Stimulated activated CD8-positive, alpha-beta memory T cell treated with anti-CD3 and anti-CD28 coated beads, Interleukin-15, amount 100 ng/mL, for 4 hours (primary cell): ENCODE measurements at regions not wholly inside any gene's neighbourhood (a gene's known extent, or its start where the extent isn't known, plus 50 kb on each side); places are given as distances from the start of the nearest gene placed in this dataset.
"Not testable (repeated sequence)": the region's sequence is repeated elsewhere in the genome, so short reads cannot be mapped to it uniquely, and the experiment has no call there.

Experiments used
- DNase-seq, 2 donors: peaks; one replicate each; pipeline ENCODE4 v3.0.0-alpha.2; 2020; ENCODE audit warnings: low read depth in 2 of 2

GRCh38 chr6:25181350-25181724 is 97.8 kb upstream of the CARMIL1 start:
- no peak for DNase-seq

DNA sequence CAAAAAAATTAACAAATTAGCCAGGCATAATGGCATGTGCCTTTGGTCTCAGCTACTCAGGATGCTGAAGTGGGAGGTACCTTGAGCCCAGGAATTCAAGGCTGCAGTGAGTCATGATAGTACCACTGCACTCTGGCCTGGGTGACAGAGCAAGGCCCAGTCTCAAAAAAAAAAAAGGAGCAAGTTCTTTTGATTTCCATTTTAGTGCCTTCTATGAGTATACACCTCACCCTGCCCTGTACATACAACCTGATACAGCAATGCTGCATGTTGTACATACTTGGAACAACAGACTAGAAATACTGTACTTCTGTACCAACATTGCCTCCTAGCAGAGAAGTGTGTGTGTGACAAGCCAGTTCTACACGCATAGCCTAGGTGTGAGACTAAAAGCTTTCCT is 97.3 kb upstream of the CARMIL1 start:
- no peak for DNase-seq

DNA sequence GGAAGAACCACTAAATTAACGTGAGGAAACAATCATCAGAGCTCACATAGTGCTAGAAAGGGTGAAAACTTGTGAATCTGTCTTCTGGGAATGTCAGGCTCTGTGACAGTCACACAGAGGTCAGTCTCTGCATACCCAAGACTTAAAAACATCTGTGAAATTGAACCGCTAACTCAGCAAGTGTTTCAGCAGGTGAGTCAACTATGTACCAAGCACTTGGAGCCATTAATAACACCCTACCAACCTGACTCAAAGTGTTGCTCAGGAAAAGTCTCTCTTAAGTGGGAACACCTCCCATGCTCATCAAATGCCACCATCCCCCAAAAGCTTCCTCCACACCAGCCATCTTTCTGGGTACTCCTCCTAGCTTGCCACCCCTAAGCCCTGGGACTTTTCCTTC is 92.3 kb upstream of the CARMIL1 start:
- no peak for DNase-seq

- no peak for DNase-seq
Observed at GRCh38 chr6:25188232-25188631, 90.9 kb upstream of the CARMIL1 start.

- DNase-seq, result no peak
Observed at GRCh38 chr6:25192590-25193459, 86.3 kb upstream of the CARMIL1 start.

DNA sequence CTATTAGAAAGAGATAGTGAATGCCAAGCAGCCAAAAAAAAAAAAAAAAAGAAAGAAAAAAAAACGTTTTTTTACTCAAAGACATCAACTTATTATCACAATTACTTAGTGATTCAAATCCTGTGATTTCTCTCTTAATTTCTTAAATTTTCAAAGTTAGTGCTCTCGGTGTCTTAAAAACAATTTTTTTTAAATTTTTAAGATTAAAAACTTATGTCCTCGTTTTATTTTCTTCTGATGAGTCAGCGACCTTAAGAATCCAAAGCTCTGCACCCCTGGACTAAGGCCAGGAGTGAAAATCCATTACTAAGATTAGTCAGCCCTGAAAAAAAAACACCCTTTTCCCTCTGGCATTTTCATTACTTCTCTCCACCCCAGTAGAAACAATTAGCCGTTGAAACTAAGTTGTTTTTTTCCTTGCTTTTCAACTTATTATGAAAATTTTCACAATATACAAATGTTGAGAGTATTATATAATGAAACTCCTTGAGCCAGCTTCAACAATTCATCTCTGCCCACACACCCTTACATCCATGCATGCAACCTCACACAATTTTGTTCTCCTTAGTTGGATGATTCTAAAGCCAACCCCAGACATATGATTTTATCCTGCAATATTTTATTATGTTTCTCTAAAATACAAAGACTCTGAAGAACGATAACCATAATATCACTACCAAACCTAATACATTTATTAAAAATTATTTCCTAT is 85.6 kb upstream of the CARMIL1 start:
- no peak for DNase-seq

DNA sequence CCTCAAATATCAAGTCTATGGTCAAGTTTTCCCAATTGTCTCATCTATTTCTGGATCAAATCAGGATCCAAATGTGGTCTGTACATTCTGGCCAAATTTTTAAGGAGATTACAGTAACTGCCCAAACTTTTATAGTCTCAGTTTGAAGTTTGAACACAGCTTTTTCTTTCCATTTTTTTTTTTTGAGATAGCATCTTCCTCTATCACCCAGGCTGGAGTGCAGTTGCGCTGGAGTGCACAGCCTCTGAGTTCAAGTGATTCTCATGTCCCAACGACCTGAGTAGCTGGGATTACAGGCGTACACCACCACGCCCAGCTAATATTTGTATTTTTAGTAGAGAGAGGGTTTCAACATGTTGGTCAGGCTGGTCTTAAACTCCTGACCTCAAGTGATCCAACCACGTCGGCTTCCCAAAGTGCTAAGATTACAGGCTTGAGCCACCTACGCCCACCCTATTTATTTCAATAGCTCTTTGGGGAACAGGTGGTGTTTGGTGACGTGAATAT is 84.9 kb upstream of the CARMIL1 start:
- no peak for DNase-seq

GRCh38 chr6:25196464-25196863 is 82.7 kb upstream of the CARMIL1 start:
- no peak for DNase-seq

- no peak for DNase-seq
Observed at GRCh38 chr6:25197111-25197510, 82.1 kb upstream of the CARMIL1 start.

DNA sequence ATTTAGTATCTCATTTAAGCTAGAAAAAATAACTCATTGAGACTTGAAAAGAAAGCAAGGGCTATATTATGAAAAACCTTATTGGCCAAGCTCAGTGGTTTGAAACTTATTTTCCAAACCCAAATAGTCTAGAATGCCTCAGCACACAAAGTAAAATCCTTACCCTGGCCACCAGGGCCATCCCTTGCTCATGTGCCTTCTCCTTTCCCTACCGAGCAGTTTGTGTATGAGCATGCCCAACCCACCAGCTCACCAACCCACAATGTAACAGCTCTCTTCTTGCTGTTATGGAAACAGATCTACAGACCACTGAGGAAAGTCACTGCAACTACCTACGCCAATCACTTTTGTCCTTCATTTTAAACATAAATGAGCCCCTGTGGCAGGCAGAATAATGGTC is 79.6 kb upstream of the CARMIL1 start:
- DNase-seq, result no peak

- no peak for DNase-seq
Observed at GRCh38 chr6:25202504-25202903, 76.7 kb upstream of the CARMIL1 start.

- no peak for DNase-seq
Observed at GRCh38 chr6:25205629-25206028, 73.5 kb upstream of the CARMIL1 start.

- DNase-seq, result not testable (repeated sequence)
Observed at GRCh38 chr6:25207453-25208155, 71.6 kb upstream of the CARMIL1 start.

DNA sequence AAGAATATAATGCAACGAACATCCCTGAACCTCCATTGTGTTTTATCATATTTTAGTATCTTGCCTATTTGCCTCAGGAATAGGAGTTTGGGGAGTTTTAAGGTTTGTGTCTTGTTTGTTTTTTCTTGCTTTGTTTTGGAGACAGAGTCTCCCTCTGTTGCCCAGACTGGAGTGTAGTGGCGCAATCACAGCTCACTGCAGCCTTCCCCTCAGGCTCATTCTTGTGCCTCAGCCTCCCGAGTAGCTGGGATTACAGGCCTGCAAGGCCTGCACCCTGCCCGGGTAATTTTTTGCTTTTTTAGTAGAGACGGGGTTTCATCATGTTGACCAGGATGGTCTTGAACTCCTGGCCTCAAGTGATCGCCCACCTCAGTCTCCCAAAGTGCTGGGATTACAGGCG is 63.3 kb upstream of the CARMIL1 start:
- DNase-seq, result no peak

DNA sequence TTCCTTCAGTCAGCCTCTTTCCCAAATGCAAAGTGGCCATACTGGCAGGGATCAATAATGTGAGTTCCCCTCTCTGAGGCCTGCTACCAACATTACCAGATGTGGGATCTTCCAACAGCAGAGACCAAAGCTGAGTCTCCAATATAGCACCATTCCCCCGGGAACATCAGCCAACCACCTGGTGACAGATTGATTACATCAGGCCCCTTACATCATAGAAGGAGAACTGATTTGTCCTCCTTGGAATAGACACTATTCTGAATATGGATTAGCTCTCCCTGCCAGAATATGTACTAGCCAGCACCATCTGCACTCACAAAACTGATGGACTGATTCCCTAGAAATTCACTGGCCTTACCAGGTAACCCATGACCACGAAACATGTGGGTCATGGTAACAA is 61.9 kb upstream of the CARMIL1 start:
- DNase-seq, result no peak

GRCh38 chr6:25217829-25218228 is 61.3 kb upstream of the CARMIL1 start:
- no peak for DNase-seq

DNA sequence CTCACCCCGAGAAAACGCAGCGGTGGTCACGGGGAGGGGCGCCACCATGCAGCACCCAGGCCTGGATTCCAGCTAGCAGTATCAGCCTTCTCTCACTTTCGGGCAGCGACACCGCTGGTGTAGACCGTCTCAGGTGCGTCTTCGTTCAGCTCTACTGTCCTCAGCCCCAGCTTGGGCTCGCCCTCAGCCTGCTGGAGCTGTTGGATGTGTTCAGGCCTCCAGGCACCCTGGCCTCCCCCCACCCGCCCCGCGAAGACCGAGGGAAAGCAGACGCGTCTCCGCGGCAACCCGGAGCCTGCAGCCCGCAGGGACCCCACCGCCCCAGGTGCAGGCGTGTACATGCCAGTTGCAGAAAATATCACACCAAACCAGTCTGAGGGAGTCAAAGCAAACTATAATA is 60.8 kb upstream of the CARMIL1 start:
- no peak for DNase-seq

DNA sequence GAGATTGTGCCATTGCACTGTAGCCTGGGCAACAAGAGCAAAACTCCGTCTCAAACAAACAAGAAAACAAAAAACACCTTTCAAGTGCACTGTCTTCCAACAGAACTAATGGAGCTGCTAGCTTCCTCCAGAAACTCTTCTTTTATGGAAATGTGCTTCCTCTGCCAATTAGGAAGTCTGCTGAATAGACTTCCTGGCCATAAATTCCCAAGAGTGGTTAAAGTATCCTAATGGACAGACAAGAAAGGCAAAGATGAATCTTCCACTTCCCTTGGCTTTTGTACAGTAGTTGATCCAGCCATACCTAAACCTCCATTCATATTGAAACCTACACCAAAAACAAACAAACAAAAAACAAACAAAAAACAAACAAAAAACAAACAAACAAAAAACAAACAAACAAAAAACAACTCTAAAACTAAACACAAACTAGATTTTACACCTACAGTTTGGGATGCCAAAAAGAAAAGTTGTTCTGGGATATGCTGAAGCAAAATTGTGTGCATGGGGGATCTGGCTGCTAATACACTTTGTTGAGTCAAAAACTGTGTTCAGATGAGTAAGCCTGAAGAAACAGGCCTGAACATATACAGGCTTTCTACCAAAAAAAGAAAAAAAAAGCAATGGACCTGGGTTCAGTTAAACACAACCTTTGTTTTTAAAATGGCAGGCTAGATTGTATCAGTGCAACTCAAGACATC is 59.8 kb upstream of the CARMIL1 start:
- no peak for DNase-seq

GRCh38 chr6:25219917-25220278 is 59.3 kb upstream of the CARMIL1 start:
- no peak for DNase-seq

DNA sequence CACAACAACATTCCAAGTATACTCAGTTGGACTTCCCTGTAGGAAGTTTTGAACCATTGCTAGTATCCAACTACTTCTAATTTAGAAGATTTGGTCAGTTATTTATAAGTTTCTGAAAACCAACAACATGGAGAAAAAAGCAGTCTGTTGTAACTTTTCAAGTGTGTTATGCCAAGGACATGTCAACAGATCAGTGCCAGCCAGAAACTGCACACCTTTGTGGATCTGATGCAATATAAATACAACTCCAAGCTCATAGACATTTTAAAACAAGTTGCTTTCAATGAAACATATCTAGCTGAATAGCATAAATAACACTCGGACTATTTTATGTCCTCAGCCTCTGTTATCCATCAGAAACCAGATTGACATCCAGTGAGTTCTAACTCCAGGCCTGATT is 58.3 kb upstream of the CARMIL1 start:
- no peak for DNase-seq

DNA sequence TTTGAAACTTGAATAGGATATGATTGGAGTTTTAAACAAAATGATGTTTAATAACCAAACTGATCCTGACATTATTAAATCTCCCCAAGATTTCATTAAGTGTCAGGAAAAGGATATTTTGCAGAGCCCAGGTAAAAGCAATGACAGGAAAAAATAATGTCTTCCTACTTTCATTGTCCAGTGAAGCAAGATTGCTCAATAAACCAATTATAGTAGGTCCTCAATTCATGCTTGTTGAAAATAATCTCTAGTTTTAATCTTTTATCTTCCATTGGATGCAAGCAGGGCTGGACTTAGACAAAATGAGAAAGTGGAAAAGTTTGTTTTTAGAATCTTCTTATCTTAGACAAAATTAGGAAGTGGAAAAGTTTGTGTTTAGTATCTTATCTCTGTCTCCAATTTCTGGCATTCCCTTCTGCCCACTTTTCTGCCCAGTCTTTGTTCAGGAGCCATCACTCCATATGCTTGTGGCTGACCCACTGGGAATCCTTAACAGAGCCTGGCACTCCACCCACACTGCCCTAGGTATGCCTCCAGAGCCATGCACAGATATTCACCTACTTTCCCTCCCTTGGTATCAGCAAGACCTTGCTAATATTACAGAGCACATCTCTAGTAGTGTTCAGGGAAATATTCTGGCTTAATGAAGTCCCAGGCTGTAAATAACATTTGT is 57.0 kb upstream of the CARMIL1 start:
- no peak for DNase-seq
